GM12892 (cell line): ENCODE measurements at regions not wholly inside any gene's neighbourhood (a gene's known extent, or its start where the extent isn't known, plus 50 kb on each side); places are given as distances from the start of the nearest gene placed in this dataset.

ENCODE experiments used
- DNase-seq: peaks from one replicate; pipeline ENCODE4 v3.0.0; 2011; ENCODE audit not compliant: insufficient read length
- FAIRE-seq: peaks from 2 replicates; lab custom pipeline; 2011; peaks lifted over from hg19 to GRCh38; lab: Jason Lieb, UNC
- POLR2A ChIP-seq: IDR thresholded peaks from 2 replicates; pipeline ENCODE4 v1.6.1; 2011; ENCODE audit warnings: low read depth, low read length, control low read depth
- POLR2AphosphoS5 ChIP-seq: IDR thresholded peaks from 2 replicates; pipeline ENCODE4 v1.6.1; 2011; ENCODE audit warnings: low read depth, low read length, control low read depth
- TAF1 ChIP-seq: IDR thresholded peaks from 2 replicates; pipeline ENCODE4 v1.6.1; 2011; ENCODE audit warnings: low read depth, mild to moderate bottlenecking, control low read depth, low read length, borderline replicate concordance

DNA sequence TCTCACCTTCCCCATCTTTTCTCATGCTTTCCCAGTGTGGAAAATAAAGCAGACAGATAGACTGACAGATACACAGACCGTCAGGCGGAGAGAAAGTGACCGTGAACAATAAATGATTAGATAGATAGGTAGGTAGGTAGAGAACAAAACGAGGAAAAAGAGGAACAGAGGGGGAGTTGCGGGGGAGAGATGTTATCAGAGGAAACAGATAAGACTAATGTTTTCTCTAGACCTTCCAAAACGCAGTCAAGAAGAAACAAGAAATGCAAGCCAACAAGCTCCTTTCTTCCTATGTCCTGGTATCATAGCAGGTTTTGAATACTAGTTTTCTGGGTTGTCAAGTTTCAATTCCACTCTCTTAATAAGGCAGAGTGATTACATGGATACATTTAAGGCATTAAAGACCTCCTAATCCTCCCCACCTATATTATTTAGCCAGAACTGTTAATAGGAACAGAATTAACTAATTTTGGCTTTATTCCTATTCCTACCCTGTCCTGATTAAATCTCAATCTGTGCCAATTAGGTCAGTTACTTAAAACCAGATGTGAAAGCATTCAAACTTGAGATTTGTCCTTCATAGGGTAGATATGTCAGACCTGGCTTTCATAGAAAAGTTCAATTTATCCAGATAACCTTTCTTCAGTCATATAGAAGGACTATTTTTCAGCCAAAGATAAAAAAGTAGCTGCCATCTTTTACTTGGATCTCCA lies 89.0 kb upstream of the PTPRR start:
- TF ChIP-seq POLR2AphosphoS5 (no peak), TAF1 (no peak), POLR2A (no peak)
- no peak for DNase-seq
- no peak for FAIRE-seq

- DNase-seq = no peak
- no peak for TF ChIP-seq POLR2AphosphoS5
- no peak for TF ChIP-seq TAF1
- no peak for FAIRE-seq
These were observed 88.1 kb upstream of the PTPRR start for GRCh38 chr12:71008616-71009015.

- no peak for TF ChIP-seq POLR2A
- TF ChIP-seq POLR2AphosphoS5 = no peak
- no peak for TF ChIP-seq TAF1
- DNase-seq = no peak
- no peak for FAIRE-seq
These were observed 87.4 kb upstream of the PTPRR start for GRCh38 chr12:71007781-71008404.

GRCh38 chr12:71007020-71007419 lies 86.5 kb upstream of the PTPRR start:
- FAIRE-seq (no peak), DNase-seq (no peak)
- no peak for TF ChIP-seq POLR2A
- no peak for TF ChIP-seq TAF1
- TF ChIP-seq POLR2AphosphoS5 = no peak

- DNase-seq = no peak
- no peak for FAIRE-seq
- TF ChIP-seq TAF1 (no peak), POLR2AphosphoS5 (no peak), POLR2A (no peak)
These were observed 84.6 kb upstream of the PTPRR start for GRCh38 chr12:71005166-71005565.

GRCh38 chr12:71004578-71004977 lies 84.0 kb upstream of the PTPRR start:
- FAIRE-seq = no peak
- TF ChIP-seq POLR2A = no peak
- TF ChIP-seq POLR2AphosphoS5 = no peak
- TF ChIP-seq TAF1 = no peak
- no peak for DNase-seq

GRCh38 chr12:71000748-71001147 lies 80.2 kb upstream of the PTPRR start:
- no peak for FAIRE-seq
- DNase-seq = no peak
- TF ChIP-seq TAF1 (no peak), POLR2A (no peak), POLR2AphosphoS5 (no peak)

DNA sequence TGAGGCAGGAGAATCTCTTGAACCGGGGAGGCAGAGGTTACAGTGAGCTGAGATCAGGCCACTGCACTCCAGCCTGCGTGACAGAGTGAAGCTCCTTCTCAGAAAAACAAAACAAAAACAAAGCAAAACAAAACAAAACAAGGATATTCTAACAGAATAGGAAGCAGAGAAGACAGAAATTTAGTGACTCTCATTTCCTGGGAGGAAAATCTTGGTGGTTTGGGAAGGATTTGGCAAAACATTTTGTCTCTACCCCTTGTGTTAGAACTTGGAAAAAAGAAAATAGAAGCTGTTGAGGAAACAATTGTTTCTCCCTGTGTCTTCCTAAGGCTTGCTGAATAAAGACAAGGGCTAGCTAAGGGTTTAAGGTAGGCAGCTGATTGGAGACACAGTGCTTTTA lies 79.7 kb upstream of the PTPRR start:
- no peak for DNase-seq

DNA sequence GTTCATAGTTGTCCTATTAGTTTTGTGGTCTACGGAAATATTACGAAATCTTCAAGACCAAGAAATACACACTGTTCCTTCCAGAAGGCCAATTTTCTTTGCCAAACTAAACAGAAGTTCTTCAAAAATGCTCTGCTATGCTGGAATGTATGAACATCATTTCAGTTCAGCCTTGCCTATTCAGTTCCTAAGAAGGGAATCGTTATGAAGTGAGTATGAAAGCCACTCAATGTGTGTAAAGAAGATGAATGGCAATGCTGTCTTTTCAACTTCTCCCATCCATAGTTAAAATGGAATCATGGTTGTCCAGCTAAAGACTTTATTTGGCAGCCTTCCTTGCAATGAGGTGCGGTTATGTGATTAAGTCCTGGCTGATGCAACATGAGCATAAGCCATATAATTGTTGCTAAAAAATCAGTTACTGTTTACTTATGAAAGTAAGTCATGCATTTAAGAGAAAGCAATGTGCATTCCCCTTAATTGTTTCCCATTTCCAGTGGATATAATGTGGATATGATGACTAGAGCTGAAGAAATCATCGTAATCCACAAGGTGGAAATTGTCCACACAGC lies 73.8 kb upstream of the PTPRR start:
- FAIRE-seq = no peak

More for the DNA sequence above, 79.7 kb upstream of the PTPRR start:
- FAIRE-seq = no peak
- TF ChIP-seq POLR2AphosphoS5 (no peak), TAF1 (no peak), POLR2A (no peak)

DNA sequence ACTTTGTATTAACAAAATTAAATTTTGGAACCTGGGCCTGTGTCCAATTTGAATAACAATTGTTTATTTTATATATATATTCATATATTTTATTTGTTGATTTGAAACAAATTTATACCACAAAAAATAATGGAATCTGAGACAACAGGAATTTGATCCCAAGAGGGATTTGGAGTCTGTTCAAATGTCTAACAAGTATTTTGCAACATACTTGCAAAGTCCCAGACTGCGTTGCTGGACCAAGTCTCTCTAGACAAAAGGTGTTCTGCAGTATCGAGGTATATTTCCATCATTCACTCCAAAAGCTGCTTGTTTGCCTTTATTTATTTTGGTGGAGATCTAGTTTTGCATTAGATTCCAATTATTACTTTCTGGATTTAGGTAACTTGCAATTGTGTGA lies 68.7 kb upstream of the PTPRR start:
- FAIRE-seq (no peak), DNase-seq (no peak)
- no peak for TF ChIP-seq POLR2A
- TF ChIP-seq TAF1 = no peak
- TF ChIP-seq POLR2AphosphoS5 = no peak

More for the DNA sequence above, 73.8 kb upstream of the PTPRR start:
- DNase-seq = no peak
- no peak for TF ChIP-seq POLR2AphosphoS5
- TF ChIP-seq TAF1 = no peak
- TF ChIP-seq POLR2A = no peak

- no peak for FAIRE-seq
- DNase-seq = no peak
- no peak for TF ChIP-seq POLR2AphosphoS5
- TF ChIP-seq TAF1 = no peak
- TF ChIP-seq POLR2A = no peak
These were observed 65.3 kb upstream of the PTPRR start for GRCh38 chr12:70985850-70986249.

- FAIRE-seq (no peak), DNase-seq (no peak)
- TF ChIP-seq TAF1 = no peak
- no peak for TF ChIP-seq POLR2AphosphoS5
- TF ChIP-seq POLR2A = no peak
These were observed 63.2 kb upstream of the PTPRR start for GRCh38 chr12:70983692-70984091.

- TF ChIP-seq POLR2A (no peak), TAF1 (no peak), POLR2AphosphoS5 (no peak)
- no peak for DNase-seq
These were observed 62.5 kb upstream of the PTPRR start for GRCh38 chr12:70982991-70983390.

More at GRCh38 chr12:70982991-70983390, 62.5 kb upstream of the PTPRR start:
- FAIRE-seq = no peak
